Stimulated activated CD4-positive, alpha-beta T cell treated with anti-CD3 and anti-CD28 coated beads, Interleukin-4, amount 100 ng/mL, for 1 hour (primary cell): ENCODE measurements at regions not wholly inside any gene's neighbourhood (a gene's known extent, or its start where the extent isn't known, plus 50 kb on each side); places are given as distances from the start of the nearest gene placed in this dataset.
"Not testable (repeated sequence)": the region's sequence is repeated elsewhere in the genome, so short reads cannot be mapped to it uniquely, and the experiment has no call there.

Experiments
- DNase-seq: peaks from one replicate; pipeline ENCODE4 v3.0.0-alpha.2; 2020

- DNase-seq, result no peak
These were observed 875.5 kb upstream of the SORCS1 start for GRCh38 chr10:108039821-108040584.

- DNase-seq, result no peak
These were observed 872.6 kb upstream of the SORCS1 start for GRCh38 chr10:108037061-108037460.

- DNase-seq, result no peak
These were observed 871.8 kb upstream of the SORCS1 start for GRCh38 chr10:108036265-108036664.

GRCh38 chr10:108034829-108035228 is 870.3 kb upstream of the SORCS1 start:
- no peak for DNase-seq

GRCh38 chr10:108033518-108033917 is 869.0 kb upstream of the SORCS1 start:
- DNase-seq, result not testable (repeated sequence)

GRCh38 chr10:108031505-108031904 is 867.0 kb upstream of the SORCS1 start:
- no peak for DNase-seq

GRCh38 chr10:108014902-108015177 is 850.3 kb upstream of the SORCS1 start:
- no peak for DNase-seq

- DNase-seq, result no peak
These were observed 849.8 kb upstream of the SORCS1 start for GRCh38 chr10:108014145-108014901.

GRCh38 chr10:108005627-108006026 is 841.1 kb upstream of the SORCS1 start:
- DNase-seq, result no peak

- DNase-seq, result no peak
These were observed 839.1 kb upstream of the SORCS1 start for GRCh38 chr10:108003576-108003975.

GRCh38 chr10:108003061-108003460 is 838.6 kb upstream of the SORCS1 start:
- no peak for DNase-seq

GRCh38 chr10:108000365-108000764 is 835.9 kb upstream of the SORCS1 start:
- no peak for DNase-seq

- no peak for DNase-seq
These were observed 830.2 kb upstream of the SORCS1 start for GRCh38 chr10:107994621-107995270.

GRCh38 chr10:107986571-107986970 is 822.1 kb upstream of the SORCS1 start:
- DNase-seq, result no peak

GRCh38 chr10:107984581-107984980 is 820.1 kb upstream of the SORCS1 start:
- no peak for DNase-seq

GRCh38 chr10:107984149-107984548 is 819.6 kb upstream of the SORCS1 start:
- DNase-seq, result no peak

GRCh38 chr10:107978455-107978854 is 813.9 kb upstream of the SORCS1 start:
- no peak for DNase-seq

GRCh38 chr10:107971973-107972372 is 807.5 kb upstream of the SORCS1 start:
- DNase-seq, result no peak

- no peak for DNase-seq
These were observed 806.9 kb upstream of the SORCS1 start for GRCh38 chr10:107971411-107971810.

GRCh38 chr10:107970512-107970911 is 806.0 kb upstream of the SORCS1 start:
- DNase-seq, result no peak

GRCh38 chr10:107969936-107970335 is 805.4 kb upstream of the SORCS1 start:
- DNase-seq, result no peak

- no peak for DNase-seq
These were observed 802.3 kb upstream of the SORCS1 start for GRCh38 chr10:107966826-107967225.

- DNase-seq, result no peak
These were observed 788.4 kb upstream of the SORCS1 start for GRCh38 chr10:107952649-107953556.
